ENCODE measurements at regions not wholly inside any gene's neighbourhood (a gene's known extent, or its start where the extent isn't known, plus 50 kb on each side); places are given as distances from the start of the nearest gene placed in this dataset.
"Not testable (repeated sequence)": the region's sequence is repeated elsewhere in the genome, so short reads cannot be mapped to it uniquely, and the experiment has no call there.

DNA sequence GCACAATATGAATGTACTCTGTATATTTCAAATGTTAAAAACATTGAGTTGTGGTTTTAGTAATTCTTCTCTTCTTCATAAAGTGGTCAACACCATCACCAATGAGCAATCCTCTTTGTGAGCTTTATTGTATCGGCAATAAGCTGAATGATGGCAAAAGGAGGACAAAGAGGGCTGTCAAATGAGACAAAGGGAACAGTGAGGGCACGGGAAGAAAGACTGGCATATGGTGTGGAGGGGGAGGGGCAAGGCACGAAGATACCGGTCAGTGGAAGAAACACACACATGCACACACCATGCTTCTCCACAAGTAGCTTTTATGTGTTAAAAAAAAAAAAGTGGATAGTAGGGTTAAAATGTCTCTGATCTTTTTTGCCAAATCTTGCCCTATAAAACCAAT is 506.8 kb upstream of the CITED2 start:
- DNase-seq, result no peak

DNA sequence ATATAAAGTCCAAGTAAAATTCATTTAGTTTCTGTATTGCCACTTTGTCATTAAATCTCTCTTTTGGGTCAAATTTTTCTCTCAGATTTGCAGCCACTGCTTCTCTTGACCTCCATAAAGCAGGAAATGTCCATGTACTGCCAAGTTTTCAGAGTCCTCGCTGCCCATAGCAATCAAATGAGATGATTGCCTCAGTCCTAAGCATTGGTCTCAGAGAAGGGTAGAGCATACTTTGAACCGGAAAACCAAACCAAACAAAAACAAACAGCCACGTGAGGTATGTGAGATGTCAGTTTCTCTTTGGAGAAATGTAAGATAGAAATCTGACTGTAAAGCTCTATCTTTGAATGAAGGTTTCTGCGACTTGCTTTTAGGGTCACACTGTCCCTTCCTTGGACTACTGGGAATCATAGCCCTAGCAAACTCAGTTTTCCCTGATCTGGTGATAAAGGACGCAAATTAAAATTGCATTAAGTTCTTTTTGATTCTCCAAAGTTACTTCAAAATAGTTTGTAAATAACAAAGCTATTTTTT is 505.4 kb upstream of the CITED2 start:
- DNase-seq, result no peak

DNA sequence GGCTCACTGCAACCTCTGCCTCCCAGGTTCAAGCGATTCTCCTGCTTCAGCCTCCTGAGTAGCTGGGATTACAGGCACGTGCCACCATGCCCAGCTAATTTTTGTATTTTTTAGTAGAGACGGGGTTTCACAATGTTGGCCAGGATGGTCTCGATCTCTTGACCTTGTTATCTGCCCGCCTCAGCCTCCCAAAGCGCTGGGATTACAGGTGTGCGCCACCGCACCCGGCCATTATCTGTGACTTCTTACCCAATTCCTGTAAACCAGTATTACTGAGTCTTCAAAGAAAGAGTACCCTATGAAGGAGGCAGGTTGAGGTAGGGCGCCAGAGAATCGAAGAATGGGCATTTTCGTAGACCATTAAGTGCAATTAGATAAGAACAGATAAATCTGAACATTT is 504.8 kb upstream of the CITED2 start:
- DNase-seq, result not testable (repeated sequence)

DNA sequence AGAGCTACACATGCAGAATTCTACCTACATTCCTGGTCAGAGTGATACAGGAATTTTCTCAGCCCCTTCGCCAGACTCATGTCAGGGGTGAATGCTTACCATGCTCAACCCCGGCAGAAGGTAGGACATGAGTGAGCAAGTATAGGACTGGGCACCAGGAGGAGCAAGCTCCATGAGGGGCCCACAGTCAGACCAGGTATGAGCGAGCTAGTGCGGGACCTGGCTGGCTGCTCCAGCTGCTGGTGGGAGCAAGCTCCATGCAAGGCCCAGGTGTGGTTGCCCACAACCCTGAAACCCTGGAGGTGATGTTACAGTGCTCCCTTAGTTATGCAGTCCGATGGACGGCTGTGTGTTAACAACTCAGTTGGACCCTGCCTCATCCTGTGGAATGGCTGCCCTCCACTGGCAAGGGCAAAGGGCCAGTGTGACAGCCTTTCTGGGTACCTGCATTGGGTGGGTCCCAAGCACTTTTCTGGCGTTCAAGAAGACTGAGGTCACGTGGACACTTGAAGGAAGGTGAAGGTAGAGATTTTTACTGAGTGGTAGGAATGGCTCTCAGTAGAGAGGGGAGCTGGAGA is 503.5 kb upstream of the CITED2 start:
- DNase-seq, result no peak

- DNase-seq, result no peak
These were observed 498.2 kb upstream of the CITED2 start for GRCh38 chr6:139872665-139873064.

DNA sequence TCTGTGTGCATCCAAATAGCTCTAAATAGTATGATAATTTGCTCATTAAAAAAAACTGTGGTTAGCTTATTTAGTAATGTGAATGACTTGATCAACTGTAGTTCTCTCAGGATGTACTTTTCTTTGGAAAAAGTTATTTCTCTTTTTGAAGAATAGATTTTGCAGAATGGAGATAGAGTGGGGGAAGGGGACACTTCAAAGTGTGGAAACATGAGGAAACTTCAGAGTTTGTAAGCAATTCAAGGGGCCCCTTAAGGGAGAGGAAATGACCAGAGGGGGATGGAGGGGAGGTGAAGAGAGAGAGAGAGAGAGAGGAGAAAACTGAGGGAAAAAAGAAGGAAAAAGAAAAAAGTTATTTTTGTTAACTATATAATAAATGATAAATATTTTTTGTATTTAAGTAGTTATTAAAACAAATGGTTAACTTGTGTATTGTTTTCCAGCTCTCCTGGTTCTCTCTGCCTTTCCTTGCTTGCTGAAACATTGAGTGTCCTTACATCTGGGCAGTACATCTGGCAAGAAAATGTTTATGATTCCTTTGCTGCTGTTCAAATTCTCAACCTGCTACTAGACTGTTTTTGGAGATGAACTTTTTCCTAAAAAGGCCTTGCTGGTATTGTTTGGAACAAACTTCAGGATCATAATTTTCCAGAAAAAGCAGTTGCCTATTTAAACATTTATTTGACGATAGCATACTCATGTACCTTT is 497.5 kb upstream of the CITED2 start:
- no peak for DNase-seq

- no peak for DNase-seq
These were observed 496.8 kb upstream of the CITED2 start for GRCh38 chr6:139871165-139871710.

- DNase-seq, result no peak
These were observed 494.1 kb upstream of the CITED2 start for GRCh38 chr6:139868576-139868975.

DNA sequence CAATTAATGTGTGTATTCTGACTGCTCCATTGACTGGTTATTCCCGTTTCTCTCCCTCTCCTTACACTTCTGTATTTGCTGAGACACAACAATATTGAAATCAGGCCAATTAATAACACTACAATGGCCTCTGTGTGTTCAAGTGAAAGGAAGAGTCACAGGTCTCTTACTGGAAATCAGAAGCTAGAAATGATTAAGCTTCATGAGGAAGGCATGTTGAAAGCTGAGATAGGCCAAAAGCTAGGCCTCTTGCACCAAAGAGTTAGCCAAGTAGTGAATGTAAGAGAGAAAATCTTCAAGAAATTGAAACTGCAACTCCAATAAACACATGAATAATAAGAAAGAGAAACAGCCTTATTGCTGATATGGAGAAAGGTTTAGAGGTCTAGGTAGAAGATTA is 489.5 kb upstream of the CITED2 start:
- DNase-seq, result no peak

DNA sequence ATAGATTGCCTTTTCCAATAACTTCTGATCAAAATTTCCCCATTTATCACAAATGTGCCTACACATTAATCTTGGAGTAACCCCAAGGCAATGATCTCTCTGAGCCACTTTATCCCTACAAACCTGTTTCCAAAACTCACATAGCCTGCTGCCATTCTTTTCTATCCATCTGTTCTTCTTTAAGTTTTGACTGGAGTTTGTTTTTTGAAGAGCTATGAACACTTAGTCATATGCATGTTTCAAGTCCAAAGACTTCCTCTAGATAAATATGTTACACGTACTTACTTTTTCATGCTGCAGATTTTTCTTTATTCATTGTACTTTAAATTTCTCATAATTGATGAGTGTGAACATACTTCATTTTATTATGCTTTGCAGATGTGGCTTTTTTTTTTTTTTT is 488.9 kb upstream of the CITED2 start:
- no peak for DNase-seq

DNA sequence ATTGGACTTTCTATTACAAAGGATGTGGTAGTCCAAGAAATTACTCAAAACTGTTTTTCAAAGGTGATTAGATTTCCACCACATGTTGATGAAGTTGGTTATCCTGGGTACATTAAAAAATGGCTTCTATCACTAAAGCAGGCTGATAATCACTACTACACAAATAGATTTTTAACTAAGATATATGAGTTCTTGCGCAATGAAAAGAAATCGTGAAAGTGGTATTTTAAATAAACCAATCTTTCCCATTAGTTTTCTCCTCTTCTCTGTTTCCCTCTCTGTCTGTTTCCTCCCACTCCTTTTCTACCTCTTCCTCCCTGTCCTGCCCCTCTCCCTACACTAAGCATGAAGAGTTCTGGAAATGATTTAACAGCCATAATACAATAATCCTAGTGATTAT is 487.9 kb upstream of the CITED2 start:
- DNase-seq, result no peak

GRCh38 chr6:139860203-139860602 is 485.8 kb upstream of the CITED2 start:
- no peak for DNase-seq

DNA sequence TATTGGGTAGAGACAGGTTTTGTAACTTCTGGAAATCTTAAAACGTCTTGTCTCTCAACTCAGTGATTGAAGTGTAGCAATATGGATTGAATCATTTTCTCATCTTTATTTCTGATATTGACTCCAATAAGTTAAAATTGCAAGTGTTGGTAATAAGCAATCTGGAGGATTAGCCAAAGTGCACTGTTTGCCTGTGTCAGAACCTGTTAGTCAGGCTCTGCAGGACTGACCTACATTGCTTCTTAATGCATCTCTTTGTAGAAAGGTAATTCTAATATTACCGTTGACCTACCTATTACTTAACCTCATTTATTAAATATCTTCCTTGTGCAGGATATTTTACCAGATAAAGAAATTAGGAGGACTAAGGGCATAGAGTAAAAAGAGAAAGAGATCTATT is 484.0 kb upstream of the CITED2 start:
- no peak for DNase-seq

GRCh38 chr6:139857143-139857542 is 482.7 kb upstream of the CITED2 start:
- no peak for DNase-seq

- DNase-seq, result no peak
These were observed 482.1 kb upstream of the CITED2 start for GRCh38 chr6:139856562-139856961.

- no peak for DNase-seq
These were observed 481.3 kb upstream of the CITED2 start for GRCh38 chr6:139855671-139856311.

DNA sequence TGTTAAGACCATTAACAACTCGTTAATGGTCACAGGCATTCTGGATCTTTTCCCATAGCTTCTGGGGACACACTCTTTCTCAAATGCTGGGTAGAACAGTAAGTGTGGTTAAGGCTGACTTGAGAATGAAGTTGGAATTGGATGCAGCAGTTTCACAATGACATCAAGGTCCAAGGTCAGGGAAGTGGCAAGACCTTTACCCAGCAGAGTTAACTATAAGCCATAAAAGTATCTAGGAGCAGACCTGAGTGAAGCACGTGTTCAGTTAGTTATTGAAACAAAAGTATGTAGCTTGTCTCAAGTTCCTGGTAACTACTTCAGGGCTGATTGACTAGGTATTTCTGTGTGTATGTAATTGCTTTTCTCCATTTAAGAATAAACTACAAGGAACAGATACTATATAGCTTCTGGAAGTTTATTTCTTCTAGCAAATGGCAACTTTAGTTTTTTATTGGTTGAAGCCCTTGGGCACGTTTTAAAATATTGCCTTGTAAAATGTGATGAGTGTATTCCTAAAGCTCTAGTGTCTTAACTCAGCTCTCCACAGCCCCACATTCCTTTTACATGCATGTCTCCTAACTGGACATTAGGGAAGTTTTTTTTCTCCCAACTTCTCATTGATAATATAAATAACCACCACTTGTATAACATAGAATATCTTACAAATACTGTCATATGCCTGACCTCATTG is 479.0 kb upstream of the CITED2 start:
- DNase-seq, result no peak

- DNase-seq, result no peak
These were observed 478.2 kb upstream of the CITED2 start for GRCh38 chr6:139852488-139853140.

DNA sequence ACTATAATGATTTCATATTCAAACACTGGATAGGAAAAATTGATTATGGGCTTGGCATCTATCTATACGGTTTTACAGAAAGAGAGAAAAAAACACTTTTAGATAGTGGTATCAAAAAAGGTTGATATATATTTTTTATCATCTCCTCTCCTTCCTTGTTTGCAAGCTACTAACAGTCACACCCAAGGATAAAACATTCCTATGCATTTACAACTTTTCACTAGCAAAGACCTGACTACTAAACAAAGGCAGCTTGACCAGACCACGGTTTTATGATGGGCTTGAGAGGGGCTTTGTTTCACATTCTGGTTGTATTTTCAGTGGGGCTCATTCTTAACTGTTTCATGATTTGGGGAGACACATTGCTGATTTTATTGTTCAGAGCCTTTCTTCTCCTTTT is 477.6 kb upstream of the CITED2 start:
- no peak for DNase-seq

DNA sequence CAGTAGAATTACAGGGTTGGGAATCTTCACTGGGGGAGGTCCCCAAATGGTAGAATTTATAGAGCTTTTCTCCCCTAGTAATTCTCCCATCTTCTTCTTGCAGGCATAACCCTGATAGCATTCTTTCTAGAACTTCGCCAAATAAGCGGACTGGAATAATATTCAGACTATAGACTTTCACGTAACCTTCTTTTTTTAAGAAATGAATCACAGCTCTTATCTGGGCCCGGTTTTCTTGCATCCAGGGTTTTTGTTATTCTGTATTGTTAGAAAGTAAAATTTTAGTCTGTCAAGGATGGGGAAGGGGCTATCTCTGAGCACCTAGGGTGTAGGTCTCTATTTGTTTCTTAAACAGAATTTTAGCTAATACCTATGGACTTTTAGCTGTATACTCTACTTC is 476.8 kb upstream of the CITED2 start:
- DNase-seq, result no peak

DNA sequence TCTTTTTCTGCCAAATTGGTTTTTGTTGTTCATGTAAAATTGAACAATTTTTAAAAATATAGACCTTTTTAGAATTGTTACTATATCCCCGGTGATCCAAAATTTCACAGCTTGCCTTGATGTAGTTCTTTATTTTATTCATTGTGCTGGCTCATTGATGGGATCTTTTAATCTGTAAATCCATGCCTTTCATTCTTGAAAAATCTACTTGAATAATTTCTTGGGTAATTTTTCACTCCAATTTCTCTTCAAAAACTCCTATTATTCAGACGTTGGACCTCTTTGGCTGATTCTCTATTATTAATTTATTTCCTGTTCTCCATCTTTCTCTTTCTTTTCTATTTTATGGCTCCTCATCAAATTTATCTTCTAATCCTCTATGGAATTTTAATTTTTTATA is 476.1 kb upstream of the CITED2 start:
- DNase-seq, result no peak

GRCh38 chr6:139847457-139847813 is 473.0 kb upstream of the CITED2 start:
- no peak for DNase-seq
